Suprapubic skin (tissue), 3 donors: ENCODE measurements at regions not wholly inside any gene's neighbourhood (a gene's known extent, or its start where the extent isn't known, plus 50 kb on each side); places are given as distances from the start of the nearest gene placed in this dataset.

ENCODE experiments used
- POLR2A ChIP-seq, 2 donors: fragments of 450-650 bp; IDR thresholded peaks; one replicate each; pipeline ENCODE4 v1.6.1; 2017; ENCODE audit warnings: antibody characterized with exemption in 2 of 2, mild to moderate bottlenecking in 2 of 2, moderate library complexity in 2 of 2
- TF ChIP-seq, protein P1 (sequence below), 2 donors: fragments of 200-600 bp in 1 of 2; fragments of 450-650 bp in 1 of 2; sonication (generic) in 1 of 2; IDR thresholded peaks; one replicate each; pipeline ENCODE4 v1.5.1; 2016 to 2019; ENCODE audit warnings: antibody characterized with exemption in 2 of 2, mild to moderate bottlenecking in 1 of 2, moderate library complexity in 1 of 2

DNA sequence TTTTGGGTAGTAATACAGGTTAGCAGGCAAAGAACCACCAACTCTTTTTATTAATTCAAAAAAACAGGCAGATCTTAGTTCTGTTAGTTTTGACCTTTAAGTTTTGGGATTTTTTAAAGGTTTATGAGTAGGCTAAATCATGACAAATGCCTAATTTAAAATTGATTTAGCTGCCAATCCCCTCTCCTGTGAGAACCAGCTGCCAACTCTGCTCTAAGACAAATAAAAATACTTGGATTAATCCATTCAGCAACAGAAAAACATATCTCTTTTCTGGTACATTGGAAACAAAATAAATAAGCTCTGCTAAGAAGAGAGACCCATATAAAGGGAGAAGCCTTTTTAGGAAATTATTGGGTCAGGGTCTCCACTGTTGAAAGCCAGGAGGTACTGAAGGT lies 160.8 kb downstream of the NTMT2 start:
- TF ChIP-seq, protein P1, sequence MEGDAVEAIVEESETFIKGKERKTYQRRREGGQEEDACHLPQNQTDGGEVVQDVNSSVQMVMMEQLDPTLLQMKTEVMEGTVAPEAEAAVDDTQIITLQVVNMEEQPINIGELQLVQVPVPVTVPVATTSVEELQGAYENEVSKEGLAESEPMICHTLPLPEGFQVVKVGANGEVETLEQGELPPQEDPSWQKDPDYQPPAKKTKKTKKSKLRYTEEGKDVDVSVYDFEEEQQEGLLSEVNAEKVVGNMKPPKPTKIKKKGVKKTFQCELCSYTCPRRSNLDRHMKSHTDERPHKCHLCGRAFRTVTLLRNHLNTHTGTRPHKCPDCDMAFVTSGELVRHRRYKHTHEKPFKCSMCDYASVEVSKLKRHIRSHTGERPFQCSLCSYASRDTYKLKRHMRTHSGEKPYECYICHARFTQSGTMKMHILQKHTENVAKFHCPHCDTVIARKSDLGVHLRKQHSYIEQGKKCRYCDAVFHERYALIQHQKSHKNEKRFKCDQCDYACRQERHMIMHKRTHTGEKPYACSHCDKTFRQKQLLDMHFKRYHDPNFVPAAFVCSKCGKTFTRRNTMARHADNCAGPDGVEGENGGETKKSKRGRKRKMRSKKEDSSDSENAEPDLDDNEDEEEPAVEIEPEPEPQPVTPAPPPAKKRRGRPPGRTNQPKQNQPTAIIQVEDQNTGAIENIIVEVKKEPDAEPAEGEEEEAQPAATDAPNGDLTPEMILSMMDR (IDR thresholded peaks at IDR 0.05): no peak
- no peak for TF ChIP-seq POLR2A (IDR thresholded peaks at IDR 0.05)
